GM12878 (cell line): ENCODE measurements at regions not wholly inside any gene's neighbourhood (a gene's known extent, or its start where the extent isn't known, plus 50 kb on each side); places are given as distances from the start of the nearest gene placed in this dataset.

ENCODE experiments used
- ATAC-seq: fragments of 200-7000 bp; cut with Tn5 transposase; 3 replicates; pipeline ENCODE4 v1.9.1; 2020; ENCODE audit warnings: mild to moderate bottlenecking, moderate library complexity
- BruUV-seq: library from RNA; stranded (reverse); fragments of 400-500 nt; replicated peaks from 2 replicates; lab custom pipeline; 2021; lab: Mats Ljungman, UMichigan
- CTCF ChIA-PET: fragments of 300-600 bp; sonication (Branson Sonifier 250); formaldehyde crosslinking; extraction: SDS; loops from one replicate; lab custom pipeline; 2021; ENCODE audit warnings: inconsistent platforms; lab: Yijun Ruan, JAX
- POLR2A ChIA-PET: fragments of 350-600 bp; formaldehyde crosslinking; extraction: SDS; loops from one replicate; lab custom pipeline; 2021; ENCODE audit warnings: inconsistent platforms; lab: Charles Lee
- RAD21 ChIA-PET: fragments of 300-600 bp; sonication (Branson Sonifier 250); formaldehyde crosslinking; loops from one replicate; lab custom pipeline; 2023; ENCODE audit warnings: antibody characterized with exemption; ENCODE audit not compliant: unreplicated experiment; lab: Charles Lee
- SMC1A ChIA-PET: fragments of 300-600 bp; sonication (Branson Sonifier 250); formaldehyde crosslinking; loops from one replicate; lab custom pipeline; 2023; ENCODE audit not compliant: unreplicated experiment, uncharacterized antibody; lab: Charles Lee
- DNase-seq: peaks from one replicate; pipeline ENCODE4 v3.0.0-alpha.2; 2011; ENCODE audit warnings: low read depth, low spot score
- FAIRE-seq: peaks from 3 replicates; lab custom pipeline; 2011; peaks lifted over from hg19 to GRCh38; lab: Jason Lieb, UNC
- H2AFZ ChIP-seq: 2 replicates; pipeline ENCODE4 v1.6.0; 2011; ENCODE audit warnings: low read depth, low read length, control low read depth; ENCODE audit not compliant: control insufficient read depth
- H3K27ac ChIP-seq: 2 replicates; pipeline ENCODE4 v1.5.1; 2011; ENCODE audit warnings: control low read depth; ENCODE audit not compliant: control insufficient read depth, insufficient read depth
- H3K27me3 ChIP-seq, 2 experiments: replicated peaks in 1 of 2; 2 replicates each; pipeline versions ENCODE4 v1.6.0 to v1.6.1; 2011; ENCODE audit warnings: low read length in 1 of 2; ENCODE audit not compliant: control insufficient read depth in 2 of 2, insufficient read depth in 2 of 2
- H3K36me3 ChIP-seq, 2 experiments: 2 replicates each; pipeline ENCODE4 v1.5.1; 2011; ENCODE audit warnings: low read length in 1 of 2; ENCODE audit not compliant: control insufficient read depth in 2 of 2, insufficient read depth in 2 of 2
- H3K4me1 ChIP-seq: 2 replicates; pipeline ENCODE4 v1.6.1; 2011; ENCODE audit warnings: mild to moderate bottlenecking, low read length, moderate library complexity, mixed read lengths; ENCODE audit not compliant: control insufficient read depth, insufficient read depth
- H3K4me2 ChIP-seq: 2 replicates; pipeline ENCODE4 v1.6.0; 2011; ENCODE audit warnings: control low read depth; ENCODE audit not compliant: control insufficient read depth, insufficient read depth
- H3K4me3 ChIP-seq: fragments of 200-600 bp; sonication (generic); 2 replicates; pipeline ENCODE4 v1.5.1; 2016
- H3K79me2 ChIP-seq: 2 replicates; pipeline ENCODE4 v1.6.0; 2011; ENCODE audit warnings: low read length; ENCODE audit not compliant: control insufficient read depth, insufficient read depth
- H3K9ac ChIP-seq: 2 replicates; pipeline ENCODE4 v1.8.0; 2011; ENCODE audit warnings: low read length, control low read depth, mixed read lengths; ENCODE audit not compliant: control insufficient read depth, insufficient read depth
- H3K9me3 ChIP-seq: replicated peaks from 3 replicates; pipeline ENCODE4 v1.5.1; 2011; ENCODE audit warnings: mild to moderate bottlenecking, low read length; ENCODE audit not compliant: control insufficient read depth, insufficient read depth
- H4K20me1 ChIP-seq: 2 replicates; pipeline ENCODE4 v1.6.0; 2011; ENCODE audit not compliant: control insufficient read depth, insufficient read depth
- HDGF ChIP-seq: fragments of 450-650 bp; IDR thresholded peaks from 2 replicates; pipeline ENCODE4 v1.6.1; 2016; ENCODE audit warnings: antibody characterized with exemption
- IKZF2 ChIP-seq, 2 experiments: fragments of 450-650 bp; IDR thresholded peaks; 2 replicates each; pipeline ENCODE4 v1.6.1; 2017; ENCODE audit warnings: mild to moderate bottlenecking in 2 of 2, moderate library complexity in 2 of 2
- JUNB ChIP-seq: IDR thresholded peaks from 2 replicates; pipeline ENCODE4 v1.6.1; 2016; ENCODE audit warnings: antibody characterized with exemption, mild to moderate bottlenecking
- NRF1 ChIP-seq: conservative IDR thresholded peaks from 2 replicates; pipeline ENCODE4 v1.6.1; 2011; ENCODE audit warnings: mild to moderate bottlenecking, low read depth, low read length, improper control_type of control experiment
- PAX5 ChIP-seq: IDR thresholded peaks from 2 replicates; pipeline ENCODE4 v1.6.1; 2011; ENCODE audit warnings: low read depth, low read length, borderline replicate concordance
- POLR2AphosphoS5 ChIP-seq: IDR thresholded peaks from 2 replicates; pipeline ENCODE4 v1.6.1; 2011; ENCODE audit warnings: mild to moderate bottlenecking, low read length, inconsistent platforms
- SPI1 ChIP-seq: IDR thresholded peaks from 2 replicates; pipeline ENCODE4 v1.6.1; 2011; ENCODE audit warnings: low read depth, mild to moderate bottlenecking, low read length, moderate library complexity, borderline replicate concordance; ENCODE audit not compliant: insufficient read depth
- STAT3 ChIP-seq: IDR thresholded peaks from 2 replicates; pipeline ENCODE4 v1.6.1; 2011; ENCODE audit warnings: low read depth, low read length, improper control_type of control experiment
- YBX1 ChIP-seq: fragments of 450-650 bp; IDR thresholded peaks from 2 replicates; pipeline ENCODE4 v1.6.1; 2016; ENCODE audit warnings: antibody characterized with exemption
- WGBS: methylation state at CpG from one replicate; pipeline ENCODE4 v1.1.6; 2016; ENCODE audit warnings: low lambda C conversion rate; ENCODE audit not compliant: insufficient replicate concordance, insufficient coverage; ENCODE audit errors: missing lambda C conversion rate; 5-methylcytosine and 5-hydroxymethylcytosine counted together
- in situ Hi-C: fragments of 300-500 bp; cut with MboI; formaldehyde crosslinking; loops from 9 replicates; pipeline ENCODE4 v1.14.3; 2018; ENCODE audit warnings: mixed read lengths
- intact Hi-C: fragments of 100-400 bp; cut with micrococcal nuclease; formaldehyde crosslinking; loops from one replicate; pipeline ENCODE4 v1.14.2; 2022; ENCODE audit not compliant: unreplicated experiment
- TF ChIP-seq, protein P1 (sequence below): IDR thresholded peaks from 2 replicates; pipeline ENCODE4 v1.6.1; 2011; ENCODE audit warnings: borderline replicate concordance, low read depth, mild to moderate bottlenecking, moderate library complexity, low read length; ENCODE audit not compliant: insufficient read depth, poor library complexity, severe bottlenecking
- TF ChIP-seq, protein P2 (sequence below): fragments of 450-650 bp; IDR thresholded peaks from 2 replicates; pipeline ENCODE4 v1.6.1; 2016; ENCODE audit warnings: mild to moderate bottlenecking, moderate library complexity, borderline replicate concordance
- TF ChIP-seq, protein P3 (sequence below): fragments of 450-650 bp; IDR thresholded peaks from 2 replicates; pipeline ENCODE4 v1.6.1; 2014; ENCODE audit warnings: mild to moderate bottlenecking
- TF ChIP-seq, protein P4 (sequence below): IDR thresholded peaks from 2 replicates; pipeline ENCODE4 v1.6.1; 2012; ENCODE audit warnings: low read length, inconsistent platforms
- TF ChIP-seq, protein P5 (sequence below), 3 experiments: IDR thresholded peaks in 2 of 3; conservative IDR thresholded peaks in 1 of 3; 2 replicates each; pipeline ENCODE4 v1.5.1; 2011; ENCODE audit warnings: low read depth in 3 of 3, low read length in 3 of 3, mild to moderate bottlenecking in 3 of 3, control low read depth in 2 of 3, moderate library complexity in 2 of 3, inconsistent platforms in 1 of 3, mixed read lengths in 1 of 3; ENCODE audit not compliant: control insufficient read depth in 2 of 3, insufficient read depth in 1 of 3; ENCODE audit errors: extremely low read depth in 1 of 3

DNA sequence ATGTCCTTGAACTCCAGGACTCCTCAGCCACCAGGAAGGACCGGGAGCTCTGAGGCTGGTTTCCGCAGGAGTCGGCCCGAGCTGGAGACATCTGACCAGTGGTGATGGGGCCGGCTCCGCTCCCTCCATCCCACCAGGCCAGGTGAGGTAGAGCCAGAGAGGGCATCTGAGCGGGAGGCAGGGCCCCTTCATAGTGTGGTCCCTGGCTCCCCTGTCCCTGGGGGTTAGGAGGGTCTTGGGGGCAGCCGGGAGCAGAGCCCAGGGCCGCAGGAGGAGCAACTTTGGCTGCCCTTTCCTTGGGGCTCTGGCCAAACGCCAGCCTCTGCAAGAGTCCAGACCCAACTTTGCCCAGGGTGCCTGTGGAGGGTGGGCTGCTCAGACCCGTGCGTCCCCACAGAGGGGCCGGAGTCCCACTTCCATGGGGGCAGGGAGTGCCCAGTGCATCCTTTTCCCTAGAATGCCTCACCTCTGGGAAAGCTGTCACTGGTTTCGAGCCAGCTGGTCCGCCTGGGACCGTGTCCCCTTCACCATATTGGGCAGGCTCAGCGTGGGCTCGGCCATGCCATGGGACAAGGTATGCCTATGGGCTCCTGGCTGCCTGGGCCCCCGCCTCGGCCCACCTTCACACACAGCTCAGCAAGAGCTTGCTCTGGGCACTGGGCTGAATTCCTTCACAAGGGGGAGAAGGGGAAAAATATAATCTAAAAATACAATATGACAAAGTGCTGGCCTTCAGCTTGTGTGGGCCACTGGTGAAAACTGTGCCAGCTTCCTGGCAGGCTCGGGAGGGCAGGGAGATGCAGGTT lies 148.6 kb downstream of the TWIST2 start:
- in situ Hi-C loops (no loop called here), intact Hi-C loops (no loop called here)
- no peak overlapping the region for H3K4me3 ChIP-seq
- DNase-seq, result no peak
- ATAC-seq, result no peak
- ChIA-PET SMC1A (no interaction called here), CTCF (no interaction called here), RAD21 (no interaction called here), POLR2A (no interaction called here)
- H3K27ac ChIP-seq, result no peak overlapping the region
- no peak for FAIRE-seq
- no peaks in the 10 kb centered on the region for H3K4me1 ChIP-seq
- no peak overlapping the region for H3K4me2 ChIP-seq
- H2AFZ ChIP-seq, result no peak overlapping the region
- H3K36me3 ChIP-seq, result no peaks in the 10 kb centered on the region
- no peaks in the 10 kb centered on the region for H3K79me2 ChIP-seq
- no peaks in the 10 kb centered on the region for H3K9me3 ChIP-seq
- BruUV-seq, result no TSS peak
- whole genome bisulfite sequencing, result 27% methylated on average over 18 of the region's 21 CpGs
- H3K27me3 ChIP-seq, result no peaks in the 10 kb centered on the region
- no peak overlapping the region for H3K9ac ChIP-seq
- H4K20me1 ChIP-seq, result no peaks in the 10 kb centered on the region
- TF ChIP-seq IKZF2 (IDR thresholded peaks at IDR 0.05) (no peak), POLR2AphosphoS5 (no peak), YBX1 (no peak), JUNB (no peak), HDGF (no peak), NRF1 (no peak), STAT3 (no peak), SPI1 (no peak), PAX5 (no peak)
- TF ChIP-seq, protein P1, sequence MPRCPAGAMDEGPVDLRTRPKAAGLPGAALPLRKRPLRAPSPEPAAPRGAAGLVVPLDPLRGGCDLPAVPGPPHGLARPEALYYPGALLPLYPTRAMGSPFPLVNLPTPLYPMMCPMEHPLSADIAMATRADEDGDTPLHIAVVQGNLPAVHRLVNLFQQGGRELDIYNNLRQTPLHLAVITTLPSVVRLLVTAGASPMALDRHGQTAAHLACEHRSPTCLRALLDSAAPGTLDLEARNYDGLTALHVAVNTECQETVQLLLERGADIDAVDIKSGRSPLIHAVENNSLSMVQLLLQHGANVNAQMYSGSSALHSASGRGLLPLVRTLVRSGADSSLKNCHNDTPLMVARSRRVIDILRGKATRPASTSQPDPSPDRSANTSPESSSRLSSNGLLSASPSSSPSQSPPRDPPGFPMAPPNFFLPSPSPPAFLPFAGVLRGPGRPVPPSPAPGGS, result no peak
- TF ChIP-seq, protein P2, sequence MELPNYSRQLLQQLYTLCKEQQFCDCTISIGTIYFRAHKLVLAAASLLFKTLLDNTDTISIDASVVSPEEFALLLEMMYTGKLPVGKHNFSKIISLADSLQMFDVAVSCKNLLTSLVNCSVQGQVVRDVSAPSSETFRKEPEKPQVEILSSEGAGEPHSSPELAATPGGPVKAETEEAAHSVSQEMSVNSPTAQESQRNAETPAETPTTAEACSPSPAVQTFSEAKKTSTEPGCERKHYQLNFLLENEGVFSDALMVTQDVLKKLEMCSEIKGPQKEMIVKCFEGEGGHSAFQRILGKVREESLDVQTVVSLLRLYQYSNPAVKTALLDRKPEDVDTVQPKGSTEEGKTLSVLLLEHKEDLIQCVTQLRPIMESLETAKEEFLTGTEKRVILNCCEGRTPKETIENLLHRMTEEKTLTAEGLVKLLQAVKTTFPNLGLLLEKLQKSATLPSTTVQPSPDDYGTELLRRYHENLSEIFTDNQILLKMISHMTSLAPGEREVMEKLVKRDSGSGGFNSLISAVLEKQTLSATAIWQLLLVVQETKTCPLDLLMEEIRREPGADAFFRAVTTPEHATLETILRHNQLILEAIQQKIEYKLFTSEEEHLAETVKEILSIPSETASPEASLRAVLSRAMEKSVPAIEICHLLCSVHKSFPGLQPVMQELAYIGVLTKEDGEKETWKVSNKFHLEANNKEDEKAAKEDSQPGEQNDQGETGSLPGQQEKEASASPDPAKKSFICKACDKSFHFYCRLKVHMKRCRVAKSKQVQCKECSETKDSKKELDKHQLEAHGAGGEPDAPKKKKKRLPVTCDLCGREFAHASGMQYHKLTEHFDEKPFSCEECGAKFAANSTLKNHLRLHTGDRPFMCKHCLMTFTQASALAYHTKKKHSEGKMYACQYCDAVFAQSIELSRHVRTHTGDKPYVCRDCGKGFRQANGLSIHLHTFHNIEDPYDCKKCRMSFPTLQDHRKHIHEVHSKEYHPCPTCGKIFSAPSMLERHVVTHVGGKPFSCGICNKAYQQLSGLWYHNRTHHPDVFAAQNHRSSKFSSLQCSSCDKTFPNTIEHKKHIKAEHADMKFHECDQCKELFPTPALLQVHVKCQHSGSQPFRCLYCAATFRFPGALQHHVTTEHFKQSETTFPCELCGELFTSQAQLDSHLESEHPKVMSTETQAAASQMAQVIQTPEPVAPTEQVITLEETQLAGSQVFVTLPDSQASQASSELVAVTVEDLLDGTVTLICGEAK, result no peak
- TF ChIP-seq, protein P3, sequence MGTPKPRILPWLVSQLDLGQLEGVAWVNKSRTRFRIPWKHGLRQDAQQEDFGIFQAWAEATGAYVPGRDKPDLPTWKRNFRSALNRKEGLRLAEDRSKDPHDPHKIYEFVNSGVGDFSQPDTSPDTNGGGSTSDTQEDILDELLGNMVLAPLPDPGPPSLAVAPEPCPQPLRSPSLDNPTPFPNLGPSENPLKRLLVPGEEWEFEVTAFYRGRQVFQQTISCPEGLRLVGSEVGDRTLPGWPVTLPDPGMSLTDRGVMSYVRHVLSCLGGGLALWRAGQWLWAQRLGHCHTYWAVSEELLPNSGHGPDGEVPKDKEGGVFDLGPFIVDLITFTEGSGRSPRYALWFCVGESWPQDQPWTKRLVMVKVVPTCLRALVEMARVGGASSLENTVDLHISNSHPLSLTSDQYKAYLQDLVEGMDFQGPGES, result no peak
- TF ChIP-seq, protein P4, sequence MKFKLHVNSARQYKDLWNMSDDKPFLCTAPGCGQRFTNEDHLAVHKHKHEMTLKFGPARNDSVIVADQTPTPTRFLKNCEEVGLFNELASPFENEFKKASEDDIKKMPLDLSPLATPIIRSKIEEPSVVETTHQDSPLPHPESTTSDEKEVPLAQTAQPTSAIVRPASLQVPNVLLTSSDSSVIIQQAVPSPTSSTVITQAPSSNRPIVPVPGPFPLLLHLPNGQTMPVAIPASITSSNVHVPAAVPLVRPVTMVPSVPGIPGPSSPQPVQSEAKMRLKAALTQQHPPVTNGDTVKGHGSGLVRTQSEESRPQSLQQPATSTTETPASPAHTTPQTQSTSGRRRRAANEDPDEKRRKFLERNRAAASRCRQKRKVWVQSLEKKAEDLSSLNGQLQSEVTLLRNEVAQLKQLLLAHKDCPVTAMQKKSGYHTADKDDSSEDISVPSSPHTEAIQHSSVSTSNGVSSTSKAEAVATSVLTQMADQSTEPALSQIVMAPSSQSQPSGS, result no peak
- TF ChIP-seq, protein P5, sequence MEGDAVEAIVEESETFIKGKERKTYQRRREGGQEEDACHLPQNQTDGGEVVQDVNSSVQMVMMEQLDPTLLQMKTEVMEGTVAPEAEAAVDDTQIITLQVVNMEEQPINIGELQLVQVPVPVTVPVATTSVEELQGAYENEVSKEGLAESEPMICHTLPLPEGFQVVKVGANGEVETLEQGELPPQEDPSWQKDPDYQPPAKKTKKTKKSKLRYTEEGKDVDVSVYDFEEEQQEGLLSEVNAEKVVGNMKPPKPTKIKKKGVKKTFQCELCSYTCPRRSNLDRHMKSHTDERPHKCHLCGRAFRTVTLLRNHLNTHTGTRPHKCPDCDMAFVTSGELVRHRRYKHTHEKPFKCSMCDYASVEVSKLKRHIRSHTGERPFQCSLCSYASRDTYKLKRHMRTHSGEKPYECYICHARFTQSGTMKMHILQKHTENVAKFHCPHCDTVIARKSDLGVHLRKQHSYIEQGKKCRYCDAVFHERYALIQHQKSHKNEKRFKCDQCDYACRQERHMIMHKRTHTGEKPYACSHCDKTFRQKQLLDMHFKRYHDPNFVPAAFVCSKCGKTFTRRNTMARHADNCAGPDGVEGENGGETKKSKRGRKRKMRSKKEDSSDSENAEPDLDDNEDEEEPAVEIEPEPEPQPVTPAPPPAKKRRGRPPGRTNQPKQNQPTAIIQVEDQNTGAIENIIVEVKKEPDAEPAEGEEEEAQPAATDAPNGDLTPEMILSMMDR (IDR thresholded peaks at IDR 0.05 in 2 of 3, conservative IDR thresholded peaks at IDR 0.05 in 1 of 3; ENCODE audit: control insufficient read depth in 2 of 3, extremely low read depth in 1 of 3, insufficient read depth in 1 of 3, low read depth in 3 of 3, low read length in 3 of 3), result no peak
